AG08395 (cell line): ENCODE measurements at regions not wholly inside any gene's neighbourhood (a gene's known extent, or its start where the extent isn't known, plus 50 kb on each side); places are given as distances from the start of the nearest gene placed in this dataset.
A peak's percentile ranks its signal among the peaks of the same experiment; 100 is the strongest.
"Not testable (repeated sequence)": the region's sequence is repeated elsewhere in the genome, so short reads cannot be mapped to it uniquely, and the experiment has no call there.

Source experiments
- DNase-seq: peaks from one replicate; pipeline ENCODE4 v3.0.0; 2012; ENCODE audit warnings: mixed read lengths, low spot score

DNA sequence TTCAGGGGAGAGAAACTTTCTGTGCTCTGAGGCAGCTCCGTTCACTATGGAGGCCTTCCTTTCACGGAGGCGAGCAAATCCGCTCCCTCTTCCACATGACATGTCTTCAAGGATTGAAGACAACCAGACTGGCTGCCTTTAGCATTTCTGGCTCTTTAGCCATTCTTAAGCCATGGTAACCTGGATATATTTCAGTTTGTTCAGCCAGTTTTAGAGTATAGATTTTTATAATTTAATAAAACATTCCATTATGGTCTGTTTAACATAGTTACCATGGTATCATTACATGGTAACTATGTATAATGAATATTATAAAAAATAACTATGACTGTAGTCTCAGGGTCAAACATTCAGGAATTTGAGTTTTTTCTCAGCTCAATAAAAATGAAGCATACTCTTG is 54.2 kb upstream of the NFIA start:
- DNase-seq, result no peak

DNA sequence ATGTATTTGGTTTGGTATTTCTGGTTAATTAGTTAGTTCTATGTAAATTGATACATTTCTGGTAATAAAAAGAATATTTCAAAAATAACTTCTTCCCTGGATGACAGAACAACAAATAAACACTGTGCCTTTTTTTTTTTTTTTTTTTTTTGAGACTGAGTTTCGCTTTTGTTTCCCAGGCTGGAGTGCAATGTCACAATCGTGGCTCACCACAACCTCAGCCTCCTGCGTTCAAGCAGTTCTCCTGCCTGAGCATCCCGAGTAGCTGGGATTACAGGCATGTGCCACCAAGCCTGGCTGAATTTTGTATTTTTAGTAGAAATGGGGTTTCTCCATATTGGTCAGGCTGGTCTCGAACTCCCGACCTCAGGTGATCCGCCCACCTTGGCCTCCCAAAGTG is 64.3 kb upstream of the NFIA start:
- not testable (repeated sequence) for DNase-seq

DNA sequence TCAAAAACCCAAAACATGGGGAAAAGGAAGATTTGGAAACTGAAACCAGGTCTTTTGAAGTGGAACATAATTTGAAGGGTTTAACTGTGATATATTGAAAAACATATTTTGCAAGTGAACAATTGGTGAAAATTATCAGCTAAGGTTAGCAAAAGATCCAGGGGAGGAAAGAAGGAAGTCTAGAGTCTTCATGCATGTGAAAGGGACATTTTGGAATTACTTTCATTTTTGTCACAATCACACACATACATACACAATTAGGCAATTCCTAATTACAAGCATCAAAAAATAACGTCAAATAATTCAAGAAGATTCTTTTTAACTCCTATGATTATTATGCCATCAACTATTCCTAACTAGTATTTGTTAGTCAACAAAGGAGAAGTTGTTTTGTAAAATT is 64.7 kb upstream of the NFIA start:
- DNase-seq, result no peak

- no peak for DNase-seq
These were observed 68.3 kb upstream of the NFIA start for GRCh38 chr1:61013946-61014667.

DNA sequence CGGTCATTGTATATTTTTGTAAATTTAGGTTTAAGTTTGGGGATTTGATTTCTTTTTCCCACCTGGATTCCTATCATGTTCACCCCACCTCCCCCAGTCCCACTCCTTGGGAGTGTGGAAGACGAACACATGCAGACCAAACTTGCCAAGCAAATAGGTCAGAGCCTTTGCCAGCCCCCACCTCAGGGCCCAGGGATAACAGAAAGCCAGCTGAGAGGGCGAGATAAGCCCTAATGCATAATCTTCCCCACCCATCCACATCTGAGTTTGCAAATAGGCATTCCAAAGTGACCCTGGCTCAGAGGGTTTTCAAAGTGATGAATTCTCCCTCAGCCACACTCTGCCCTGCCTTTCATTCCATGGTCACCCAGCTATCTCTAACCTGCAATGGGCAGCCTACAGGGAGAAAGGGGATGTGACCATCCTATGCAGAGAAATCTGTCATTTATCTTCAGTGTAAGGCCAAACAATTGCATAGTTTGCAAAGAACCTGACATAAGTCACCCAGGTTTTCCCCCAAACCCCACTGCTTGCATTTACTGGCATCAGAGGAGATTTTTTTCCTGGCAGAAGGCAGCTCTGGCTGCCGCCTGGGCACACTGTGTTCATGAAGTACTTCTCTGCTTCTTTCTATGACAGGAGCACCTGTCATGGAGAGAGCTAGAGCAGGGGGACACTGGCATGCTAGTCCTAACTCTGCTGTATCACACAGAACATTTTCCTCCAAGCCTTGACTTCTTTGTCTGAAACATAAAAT is 69.0 kb upstream of the NFIA start:
- DNase-seq, result no peak

DNA sequence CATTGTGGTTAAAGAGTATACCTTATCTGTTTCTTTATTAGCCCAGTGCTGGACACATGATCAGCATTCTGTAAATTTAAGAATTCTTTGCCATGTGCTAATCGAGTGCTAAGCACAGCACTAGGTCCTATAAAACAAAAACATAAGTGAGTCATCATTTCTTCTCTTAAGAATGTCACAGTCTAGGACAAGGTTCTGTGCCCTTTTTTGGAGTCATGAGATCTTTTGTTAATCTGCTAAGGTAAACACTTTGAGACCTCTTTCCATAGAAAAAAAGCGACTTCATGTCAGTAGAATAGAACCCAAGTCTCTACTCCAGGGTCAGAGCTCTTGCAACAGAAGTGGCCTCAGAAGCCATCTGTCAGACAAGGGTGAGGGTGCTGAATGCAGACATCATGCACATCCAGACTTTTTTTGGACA is 70.0 kb upstream of the NFIA start:
- DNase-seq, result no peak

- DNase-seq, result no peak
These were observed 70.6 kb upstream of the NFIA start for GRCh38 chr1:61011561-61012263.

- no peak for DNase-seq
These were observed 74.6 kb upstream of the NFIA start for GRCh38 chr1:61007534-61008364.

- no peak for DNase-seq
These were observed 76.5 kb upstream of the NFIA start for GRCh38 chr1:61005614-61006580.

GRCh38 chr1:61004262-61005003 is 77.9 kb upstream of the NFIA start:
- DNase-seq, result no peak

GRCh38 chr1:61000327-61000726 is 82.0 kb upstream of the NFIA start:
- DNase-seq, result no peak

GRCh38 chr1:60998786-60999185 is 83.6 kb upstream of the NFIA start:
- no peak for DNase-seq

GRCh38 chr1:60994828-60995492 is 87.4 kb upstream of the NFIA start:
- no peak for DNase-seq

GRCh38 chr1:60994369-60994768 is 88.0 kb upstream of the NFIA start:
- no peak for DNase-seq

DNA sequence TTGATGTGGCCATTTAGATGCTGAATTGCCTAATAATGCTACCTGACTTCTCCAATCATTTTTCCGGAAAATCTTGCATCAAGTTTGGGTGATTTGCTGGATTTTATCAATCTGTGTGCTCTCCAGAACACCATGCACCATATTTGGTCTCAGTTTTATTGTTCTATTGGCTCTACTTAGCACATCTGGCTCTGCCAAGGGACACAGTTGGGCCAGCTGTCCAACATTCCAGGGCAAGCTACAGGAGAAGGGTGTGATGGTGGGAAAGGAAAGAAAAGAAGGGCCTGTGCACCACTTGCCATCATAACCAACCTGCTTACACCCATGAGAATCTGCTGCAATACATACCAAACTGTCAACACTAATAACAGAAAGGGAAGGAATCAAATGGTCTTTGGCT is 90.2 kb upstream of the NFIA start:
- no peak for DNase-seq

GRCh38 chr1:60990714-60991090 is 91.7 kb upstream of the NFIA start:
- DNase-seq, result no peak

GRCh38 chr1:60989749-60990713 is 92.3 kb upstream of the NFIA start:
- DNase-seq, result peak; percentile 70

GRCh38 chr1:60988891-60989290 is 93.5 kb upstream of the NFIA start:
- DNase-seq, result no peak

DNA sequence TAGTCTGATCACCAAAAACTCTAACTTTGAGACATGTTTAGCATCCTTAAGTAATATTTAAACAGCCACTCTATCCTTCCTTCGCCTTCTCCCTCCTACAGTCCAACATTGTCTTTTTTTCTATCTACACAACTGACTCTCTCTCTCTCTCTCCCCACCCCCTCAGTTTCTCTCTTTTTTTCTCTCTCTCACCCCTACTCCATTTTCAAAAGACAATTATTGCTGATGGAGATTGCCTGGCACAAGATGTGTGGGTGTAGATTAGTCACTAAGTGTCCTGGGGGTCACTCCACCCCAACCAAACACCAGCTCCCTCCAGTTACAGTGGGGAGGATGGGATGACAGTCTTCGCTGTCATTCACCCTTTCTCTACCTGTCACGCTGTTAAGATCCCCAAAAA is 94.5 kb upstream of the NFIA start:
- no peak for DNase-seq
